WTC11 (cell line): ENCODE measurements at regions not wholly inside any gene's neighbourhood (a gene's known extent, or its start where the extent isn't known, plus 50 kb on each side); places are given as distances from the start of the nearest gene placed in this dataset.

ENCODE experiments used
- ATAC-seq: fragments of 200-7000 bp; cut with Tn5 transposase; 2 replicates; pipeline ENCODE4 v1.10.0; 2021; ENCODE audit warnings: mild to moderate bottlenecking, moderate library complexity
- CTCF ChIA-PET: fragments of 300-600 bp; sonication (Branson Sonifier 250); formaldehyde crosslinking; loops from one replicate; lab custom pipeline; 2021; ENCODE audit warnings: antibody characterized with exemption; lab: Charles Lee
- POLR2A ChIA-PET: fragments of 350-600 bp; sonication (Branson Sonifier 250); formaldehyde crosslinking; loops from one replicate; lab custom pipeline; 2021; ENCODE audit warnings: antibody characterized with exemption; lab: Charles Lee
- DNase-seq: peaks from one replicate; pipeline ENCODE4 v3.0.0; 2021; ENCODE audit warnings: low spot score
- H3K27ac Mint-ChIP-seq: 2 replicates; pipeline ENCODE4 v1.8.0; 2021; ENCODE audit warnings: mixed read lengths
- H3K27me3 Mint-ChIP-seq: 2 replicates; pipeline ENCODE4 v1.8.0; 2021; ENCODE audit warnings: low read depth, mild to moderate bottlenecking, moderate library complexity, mixed read lengths
- H3K36me3 Mint-ChIP-seq: 2 replicates; pipeline ENCODE4 v1.8.0; 2021; ENCODE audit warnings: mixed read lengths
- H3K4me1 Mint-ChIP-seq: 2 replicates; pipeline ENCODE4 v1.8.0; 2022; ENCODE audit warnings: mixed read lengths
- H3K4me3 Mint-ChIP-seq: 2 replicates; pipeline ENCODE4 v1.8.0; 2021; ENCODE audit warnings: mild to moderate bottlenecking, moderate library complexity, mixed read lengths
- H3K9me3 Mint-ChIP-seq: 2 replicates; pipeline ENCODE4 v1.8.0; 2021; ENCODE audit warnings: mixed read lengths
- ARID4B ChIP-seq: sonication (generic); formaldehyde crosslinking; IDR thresholded peaks from 2 replicates; pipeline ENCODE4 v1.8.0; 2023; ENCODE audit warnings: missing genetic modification reagents, mild to moderate bottlenecking, borderline replicate concordance
- ATF3 ChIP-seq: sonication (generic); formaldehyde crosslinking; conservative IDR thresholded peaks from 2 replicates; pipeline ENCODE4 v1.8.1; 2022; ENCODE audit warnings: mild to moderate bottlenecking, missing genetic modification reagents
- CREB1 ChIP-seq: sonication (generic); formaldehyde crosslinking; IDR thresholded peaks from 2 replicates; pipeline ENCODE4 v1.8.0; 2023; ENCODE audit warnings: mild to moderate bottlenecking, missing genetic modification reagents
- CTCF ChIP-seq: fragments of 200-600 bp; IDR thresholded peaks from 2 replicates; pipeline ENCODE4 v1.8.0; 2022; ENCODE audit warnings: antibody characterized with exemption
- E2F5 ChIP-seq: sonication (generic); formaldehyde crosslinking; IDR thresholded peaks from 2 replicates; pipeline ENCODE4 v1.8.1; 2022; ENCODE audit warnings: mild to moderate bottlenecking, moderate library complexity, missing genetic modification reagents
- EMX1 ChIP-seq: fragments of 250-450 bp; sonication (Bioruptor Pico); IDR thresholded peaks from 2 replicates; pipeline ENCODE4 v1.8.0; 2021; ENCODE audit warnings: mild to moderate bottlenecking
- ETV6 ChIP-seq: sonication (generic); formaldehyde crosslinking; IDR thresholded peaks from 2 replicates; pipeline ENCODE4 v1.8.1; 2022; ENCODE audit warnings: mild to moderate bottlenecking, missing genetic modification reagents
- FOXJ3 ChIP-seq: sonication (generic); formaldehyde crosslinking; IDR thresholded peaks from 2 replicates; pipeline ENCODE4 v1.9.0; 2021; ENCODE audit warnings: missing genetic modification reagents, mild to moderate bottlenecking, borderline replicate concordance
- FOXK1 ChIP-seq: sonication (generic); formaldehyde crosslinking; IDR thresholded peaks from 2 replicates; pipeline ENCODE4 v1.8.0; 2022; ENCODE audit warnings: mild to moderate bottlenecking, moderate library complexity, missing genetic modification reagents
- FOXP1 ChIP-seq: sonication (generic); formaldehyde crosslinking; IDR thresholded peaks from 2 replicates; pipeline ENCODE4 v1.8.0; 2022; ENCODE audit warnings: missing genetic modification reagents, mild to moderate bottlenecking, moderate library complexity, borderline replicate concordance
- GTF2I ChIP-seq: fragments of 250-450 bp; sonication (Bioruptor Pico); conservative IDR thresholded peaks from 2 replicates; pipeline ENCODE4 v1.4.0; 2021; ENCODE audit warnings: mild to moderate bottlenecking
- OVOL2 ChIP-seq: fragments of 250-450 bp; sonication (Bioruptor Pico); IDR thresholded peaks from 2 replicates; pipeline ENCODE4 v1.9.0; 2021; ENCODE audit warnings: mild to moderate bottlenecking, borderline replicate concordance
- SP1 ChIP-seq: sonication (generic); formaldehyde crosslinking; conservative IDR thresholded peaks from 2 replicates; pipeline ENCODE4 v1.8.1; 2022; ENCODE audit warnings: missing genetic modification reagents
- USF2 ChIP-seq: sonication (generic); formaldehyde crosslinking; IDR thresholded peaks from 2 replicates; pipeline ENCODE4 v1.8.1; 2023; ENCODE audit warnings: mild to moderate bottlenecking, missing genetic modification reagents, moderate library complexity
- ZBTB43 ChIP-seq: sonication (generic); formaldehyde crosslinking; IDR thresholded peaks from 2 replicates; pipeline ENCODE4 v1.8.1; 2023; ENCODE audit warnings: mild to moderate bottlenecking, missing genetic modification reagents
- ZNF317 ChIP-seq: sonication (generic); formaldehyde crosslinking; IDR thresholded peaks from 2 replicates; pipeline ENCODE4 v1.8.1; 2023; ENCODE audit warnings: low read depth, mild to moderate bottlenecking, moderate library complexity, missing genetic modification reagents, borderline replicate concordance
- ZNF423 ChIP-seq: fragments of 250-450 bp; sonication (Bioruptor Pico); IDR thresholded peaks from 2 replicates; pipeline ENCODE4 v2.1.2; 2022; ENCODE audit warnings: mild to moderate bottlenecking, moderate library complexity
- ZSCAN18 ChIP-seq: fragments of 250-450 bp; sonication (Bioruptor Pico); IDR thresholded peaks from 2 replicates; pipeline ENCODE4 v2.1.2; 2022; ENCODE audit warnings: mild to moderate bottlenecking, moderate library complexity
- TF ChIP-seq, protein P1 (sequence below): sonication (generic); formaldehyde crosslinking; IDR thresholded peaks from 2 replicates; pipeline ENCODE4 v1.8.0; 2022; ENCODE audit warnings: mild to moderate bottlenecking, missing genetic modification reagents
- TF ChIP-seq, protein P2 (sequence below): sonication (generic); formaldehyde crosslinking; IDR thresholded peaks from 2 replicates; pipeline ENCODE4 v1.8.1; 2023; ENCODE audit warnings: mild to moderate bottlenecking, missing genetic modification reagents, borderline replicate concordance

GRCh38 chr4:156313497-156313896 is 359.8 kb upstream of the CTSO start (continued):
- TF ChIP-seq ZSCAN18 (CRISPR knock-in tag) (no peak), GTF2I (CRISPR knock-in tag) (no peak), ZNF423 (CRISPR knock-in tag) (no peak), FOXJ3 (CRISPR knock-in tag) (no peak), E2F5 (CRISPR knock-in tag) (no peak), FOXK1 (CRISPR knock-in tag) (no peak), FOXP1 (CRISPR knock-in tag) (no peak), OVOL2 (CRISPR knock-in tag) (no peak), CREB1 (CRISPR knock-in tag) (no peak), EMX1 (CRISPR knock-in tag) (no peak), ETV6 (CRISPR knock-in tag) (no peak)

GRCh38 chr4:156312261-156312847 is 358.7 kb upstream of the CTSO start:
- Mint-ChIP-seq H3K27me3 (no peaks in the 10 kb centered on the region), H3K4me1 (peaks cover 1% of the 10 kb centered on the region; the same call in 1 of the 2 replicates), H3K9me3 (peaks cover 23% of the 10 kb centered on the region), H3K36me3 (peaks cover 17% of the 10 kb centered on the region), H3K4me3 (no peak overlapping the region), H3K27ac (no peak overlapping the region)
- CTCF ChIA-PET, result no interaction called here
- ATAC-seq (no peak), DNase-seq (no peak)
- POLR2A ChIA-PET, result no interaction called here
- no peak for TF ChIP-seq USF2 (CRISPR knock-in tag)
- TF ChIP-seq ATF3 (CRISPR knock-in tag), result no peak
- TF ChIP-seq ZBTB43 (CRISPR knock-in tag), result no peak
- TF ChIP-seq ZNF317 (CRISPR knock-in tag), result no peak
- TF ChIP-seq GTF2I (CRISPR knock-in tag), result no peak
- TF ChIP-seq SP1 (CRISPR knock-in tag), result no peak
- TF ChIP-seq, protein P1, sequence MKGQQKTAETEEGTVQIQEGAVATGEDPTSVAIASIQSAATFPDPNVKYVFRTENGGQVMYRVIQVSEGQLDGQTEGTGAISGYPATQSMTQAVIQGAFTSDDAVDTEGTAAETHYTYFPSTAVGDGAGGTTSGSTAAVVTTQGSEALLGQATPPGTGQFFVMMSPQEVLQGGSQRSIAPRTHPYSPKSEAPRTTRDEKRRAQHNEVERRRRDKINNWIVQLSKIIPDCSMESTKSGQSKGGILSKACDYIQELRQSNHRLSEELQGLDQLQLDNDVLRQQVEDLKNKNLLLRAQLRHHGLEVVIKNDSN (CRISPR knock-in tag), result no peak
- no peak for TF ChIP-seq ARID4B (CRISPR knock-in tag)
- no peak for TF ChIP-seq FOXJ3 (CRISPR knock-in tag)
- TF ChIP-seq, protein P2, sequence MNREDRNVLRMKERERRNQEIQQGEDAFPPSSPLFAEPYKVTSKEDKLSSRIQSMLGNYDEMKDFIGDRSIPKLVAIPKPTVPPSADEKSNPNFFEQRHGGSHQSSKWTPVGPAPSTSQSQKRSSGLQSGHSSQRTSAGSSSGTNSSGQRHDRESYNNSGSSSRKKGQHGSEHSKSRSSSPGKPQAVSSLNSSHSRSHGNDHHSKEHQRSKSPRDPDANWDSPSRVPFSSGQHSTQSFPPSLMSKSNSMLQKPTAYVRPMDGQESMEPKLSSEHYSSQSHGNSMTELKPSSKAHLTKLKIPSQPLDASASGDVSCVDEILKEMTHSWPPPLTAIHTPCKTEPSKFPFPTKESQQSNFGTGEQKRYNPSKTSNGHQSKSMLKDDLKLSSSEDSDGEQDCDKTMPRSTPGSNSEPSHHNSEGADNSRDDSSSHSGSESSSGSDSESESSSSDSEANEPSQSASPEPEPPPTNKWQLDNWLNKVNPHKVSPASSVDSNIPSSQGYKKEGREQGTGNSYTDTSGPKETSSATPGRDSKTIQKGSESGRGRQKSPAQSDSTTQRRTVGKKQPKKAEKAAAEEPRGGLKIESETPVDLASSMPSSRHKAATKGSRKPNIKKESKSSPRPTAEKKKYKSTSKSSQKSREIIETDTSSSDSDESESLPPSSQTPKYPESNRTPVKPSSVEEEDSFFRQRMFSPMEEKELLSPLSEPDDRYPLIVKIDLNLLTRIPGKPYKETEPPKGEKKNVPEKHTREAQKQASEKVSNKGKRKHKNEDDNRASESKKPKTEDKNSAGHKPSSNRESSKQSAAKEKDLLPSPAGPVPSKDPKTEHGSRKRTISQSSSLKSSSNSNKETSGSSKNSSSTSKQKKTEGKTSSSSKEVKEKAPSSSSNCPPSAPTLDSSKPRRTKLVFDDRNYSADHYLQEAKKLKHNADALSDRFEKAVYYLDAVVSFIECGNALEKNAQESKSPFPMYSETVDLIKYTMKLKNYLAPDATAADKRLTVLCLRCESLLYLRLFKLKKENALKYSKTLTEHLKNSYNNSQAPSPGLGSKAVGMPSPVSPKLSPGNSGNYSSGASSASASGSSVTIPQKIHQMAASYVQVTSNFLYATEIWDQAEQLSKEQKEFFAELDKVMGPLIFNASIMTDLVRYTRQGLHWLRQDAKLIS (CRISPR knock-in tag), result no peak
- no peak for TF ChIP-seq CTCF
